Left renal pelvis (tissue), 4 donors: ENCODE measurements at regions not wholly inside any gene's neighbourhood (a gene's known extent, or its start where the extent isn't known, plus 50 kb on each side); places are given as distances from the start of the nearest gene placed in this dataset.
A peak's percentile ranks its signal among the peaks of the same experiment; 100 is the strongest.
"Not testable (repeated sequence)": the region's sequence is repeated elsewhere in the genome, so short reads cannot be mapped to it uniquely, and the experiment has no call there.

Experiments used
- DNase-seq, 4 donors: peaks; one replicate each; pipeline ENCODE4 v3.0.0-alpha.2; 2013; ENCODE audit warnings: low read depth in 4 of 4, low spot score in 3 of 4

- DNase-seq = no peak
These were observed 158.9 kb downstream of the LY86 start for GRCh38 chr6:6747371-6747770.

- DNase-seq = no peak
These were observed 159.5 kb downstream of the LY86 start for GRCh38 chr6:6748001-6748400.

- DNase-seq = no peak
These were observed 161.4 kb downstream of the LY86 start for GRCh38 chr6:6749702-6750491.

- DNase-seq = no peak
These were observed 162.2 kb downstream of the LY86 start for GRCh38 chr6:6750594-6751265.

DNA sequence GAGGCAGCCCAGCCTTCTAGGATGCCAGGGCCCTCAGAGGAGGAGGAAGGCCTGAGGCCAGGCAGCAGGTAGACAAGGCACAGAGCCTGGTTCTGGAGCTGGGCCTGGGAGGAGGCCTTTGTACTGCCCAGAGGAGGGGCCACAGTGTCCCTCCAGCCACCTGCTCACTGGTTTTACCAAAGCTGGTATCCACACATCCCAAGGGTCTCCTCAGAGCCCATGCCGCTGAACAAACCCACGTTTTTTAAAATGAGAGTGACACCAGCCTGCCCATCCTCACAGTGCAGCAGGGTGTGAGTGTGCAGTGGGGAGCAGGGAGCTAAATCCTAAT is 162.7 kb downstream of the LY86 start:
- DNase-seq = no peak

DNA sequence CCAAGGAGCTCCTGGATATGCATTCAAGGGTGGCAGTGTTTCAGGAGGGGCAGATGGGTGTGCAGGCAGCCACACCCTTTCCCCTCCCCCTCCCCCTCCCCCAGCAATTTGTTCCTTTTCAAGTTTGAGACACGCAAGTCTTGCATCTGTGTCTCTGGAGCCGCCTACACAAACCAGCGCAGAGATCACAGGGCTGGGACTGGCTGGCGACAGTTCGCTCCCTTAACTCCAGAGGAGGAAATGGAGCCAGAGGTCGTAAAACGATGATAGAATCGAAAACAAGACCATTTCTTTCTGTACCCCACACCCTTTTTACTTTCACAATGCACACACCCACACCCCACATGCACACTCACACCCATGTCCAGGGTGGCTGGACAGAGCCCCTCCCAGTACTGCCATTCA is 163.1 kb downstream of the LY86 start:
- no peak for DNase-seq

DNA sequence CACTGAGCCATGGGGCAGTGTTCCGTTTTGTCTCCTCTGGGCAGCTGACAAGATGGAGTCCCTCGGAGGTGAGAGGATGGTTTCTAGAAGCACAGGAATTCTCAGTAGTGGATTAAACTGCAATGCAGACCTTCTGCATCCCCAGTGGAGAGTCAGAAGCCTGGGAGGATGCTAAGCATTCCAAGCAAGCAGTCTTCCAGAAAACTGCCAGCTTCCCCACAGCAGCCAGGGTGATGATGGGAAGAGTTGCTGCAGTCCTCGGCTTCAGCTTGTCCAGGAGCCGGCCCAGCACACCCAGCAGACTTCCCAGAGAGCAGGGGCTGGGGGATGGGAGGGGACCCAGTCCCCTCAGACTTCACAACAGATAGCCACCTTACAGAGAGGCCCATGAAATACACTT is 163.6 kb downstream of the LY86 start:
- DNase-seq = peak in 1 of 4 donors; percentile 42

- no peak for DNase-seq
These were observed 164.8 kb downstream of the LY86 start for GRCh38 chr6:6753301-6753700.

GRCh38 chr6:6756526-6756925 is 168.0 kb downstream of the LY86 start:
- no peak for DNase-seq

GRCh38 chr6:6758546-6758914 is 170.0 kb downstream of the LY86 start:
- no peak for DNase-seq

DNA sequence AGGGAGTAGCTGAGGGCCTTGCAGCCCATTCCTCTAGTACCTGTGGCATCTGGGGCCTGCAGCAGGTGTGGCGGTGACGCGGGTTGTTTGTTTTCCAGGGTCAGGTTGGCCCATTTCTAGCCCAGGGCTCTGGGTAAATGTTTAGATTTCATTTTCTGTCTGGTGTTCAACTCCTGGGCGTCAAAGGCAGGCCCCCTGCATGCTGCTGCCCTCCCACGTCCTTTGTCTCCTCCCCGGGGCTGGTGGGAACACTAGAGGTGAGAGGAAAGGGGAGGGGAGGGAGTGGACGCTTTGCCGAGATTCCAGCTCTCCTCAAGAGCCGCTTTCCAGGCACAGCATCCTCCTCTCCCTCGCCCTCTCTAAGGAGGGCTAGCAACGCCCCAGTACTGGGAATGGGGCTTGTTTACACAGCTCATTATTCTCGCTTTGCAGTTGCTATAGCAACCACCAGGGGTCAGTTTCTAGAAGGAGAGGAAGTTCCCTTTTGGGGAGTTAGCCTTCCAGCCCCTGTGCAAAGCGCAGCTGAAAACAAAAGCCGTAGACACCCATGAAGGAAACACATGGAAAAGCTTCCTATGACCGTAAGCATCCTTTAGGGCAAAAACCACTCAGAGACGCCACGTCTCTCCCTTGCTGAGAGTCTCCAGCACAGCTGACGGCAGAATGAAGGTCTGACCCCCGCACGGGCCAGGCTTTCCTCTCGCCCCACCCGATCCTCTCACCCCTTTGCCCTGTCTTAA is 170.6 kb downstream of the LY86 start:
- DNase-seq = peak in 2 of 4 donors; percentile 68

DNA sequence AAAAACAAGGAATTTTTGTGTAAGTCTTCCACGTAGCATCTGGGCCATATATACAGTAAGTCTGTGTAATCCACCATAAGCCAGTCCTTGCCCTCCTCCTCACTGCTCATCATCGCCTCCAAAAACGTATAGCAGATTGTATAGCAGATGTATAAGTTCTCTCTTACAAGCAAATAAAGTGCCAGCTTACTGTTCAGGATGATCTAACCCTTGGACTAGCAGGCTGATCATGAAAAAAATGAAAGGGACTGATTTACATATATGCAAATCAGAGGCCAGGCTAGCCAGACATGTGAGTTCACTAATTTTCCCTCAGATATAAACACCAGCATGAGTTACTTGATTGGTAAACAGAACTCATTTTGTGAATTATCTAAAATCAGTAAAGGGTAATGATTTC is 171.5 kb downstream of the LY86 start:
- DNase-seq = no peak

DNA sequence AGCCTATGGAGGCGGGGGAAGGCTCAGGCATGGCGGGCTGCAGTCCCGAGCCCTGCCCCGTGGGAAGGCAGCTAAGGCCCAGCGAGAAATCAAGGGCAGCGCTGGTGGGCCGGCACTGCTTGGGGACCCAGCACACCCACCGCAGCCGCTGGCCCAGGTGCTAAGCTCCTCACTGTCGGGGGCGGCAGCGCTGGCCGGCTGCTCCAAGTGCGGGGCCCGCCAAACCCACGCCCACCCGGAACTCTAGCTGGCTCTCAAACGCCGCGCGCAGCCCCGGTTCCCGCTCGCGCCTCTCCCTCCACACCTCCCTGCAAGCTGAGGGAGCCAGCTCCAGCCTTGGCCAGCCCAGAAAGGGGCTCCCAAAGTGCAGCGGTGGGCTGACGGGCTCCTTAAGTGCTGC is 174.0 kb downstream of the LY86 start:
- not testable (repeated sequence) for DNase-seq

DNA sequence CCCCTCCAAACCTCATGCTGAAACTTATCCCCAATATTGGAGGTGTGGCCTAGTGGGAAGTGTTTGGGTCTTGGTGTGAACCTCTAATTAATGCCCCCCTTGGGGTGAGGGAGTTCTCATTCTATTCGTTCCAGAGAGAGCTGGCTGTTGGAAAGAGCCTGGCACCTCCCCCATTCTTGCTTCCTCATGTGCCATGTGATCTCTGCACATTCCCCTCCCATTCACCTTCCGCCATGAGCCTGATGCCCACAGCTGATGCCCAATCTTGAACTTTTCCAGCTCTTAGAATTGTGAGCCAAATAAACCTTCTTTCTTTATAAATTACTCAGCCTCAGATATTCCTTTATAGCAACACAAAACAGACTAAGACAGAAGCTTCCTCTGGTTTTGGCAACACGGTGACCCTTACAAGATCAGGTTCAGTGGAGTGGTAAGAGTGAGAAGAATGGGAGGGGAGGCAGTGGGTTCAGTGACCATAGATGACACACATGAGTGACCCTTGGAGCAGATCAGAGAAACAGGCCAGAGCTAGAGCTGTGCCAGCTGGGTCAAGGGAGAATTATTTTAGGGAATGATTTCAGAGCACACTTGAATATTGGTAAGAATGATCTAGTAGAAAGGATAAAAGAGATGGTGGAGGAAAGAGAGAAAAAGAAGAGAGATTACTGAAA is 176.4 kb downstream of the LY86 start:
- DNase-seq = no peak

- DNase-seq = no peak
These were observed 177.8 kb downstream of the LY86 start for GRCh38 chr6:6766230-6766905.

DNA sequence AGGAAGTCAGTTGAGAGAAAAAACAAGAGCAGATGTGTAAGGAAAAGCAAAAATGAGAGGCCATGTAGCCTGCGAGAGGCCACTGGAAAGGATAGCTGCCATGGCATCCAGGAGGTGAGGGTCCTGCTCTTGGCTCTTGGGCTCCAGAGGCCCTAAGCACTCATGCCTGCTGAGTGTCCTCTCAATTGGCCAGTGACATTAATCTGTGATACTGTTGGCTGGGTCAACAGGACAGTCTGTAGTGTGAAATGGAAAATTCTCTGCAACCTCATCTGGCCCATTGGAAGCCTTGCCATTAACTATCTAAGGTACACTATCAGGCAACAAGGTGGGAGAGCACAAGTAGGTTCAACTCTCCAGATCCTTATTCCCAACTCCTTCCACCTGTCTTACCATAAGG is 180.9 kb downstream of the LY86 start:
- no peak for DNase-seq

- no peak for DNase-seq
These were observed 182.9 kb downstream of the LY86 start for GRCh38 chr6:6771224-6771945.

DNA sequence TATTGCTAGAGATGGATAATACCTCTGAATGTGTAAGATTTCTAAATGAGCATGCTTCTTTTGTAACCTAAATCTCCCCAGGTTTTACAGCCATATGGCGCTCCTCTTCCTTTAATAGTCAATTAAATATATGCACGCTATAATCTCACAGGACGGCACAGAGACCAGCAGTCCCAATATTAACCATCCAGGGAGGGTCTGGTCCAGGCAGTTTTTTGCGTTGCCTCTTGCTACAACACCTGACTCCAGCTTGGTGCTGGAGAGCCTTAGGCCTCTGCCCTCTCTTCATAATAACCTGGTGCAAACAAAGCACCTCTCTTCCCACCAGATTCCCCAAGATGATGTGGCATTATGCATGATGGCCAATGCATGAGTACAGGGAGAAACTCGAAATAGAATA is 183.4 kb downstream of the LY86 start:
- no peak for DNase-seq

- DNase-seq = no peak
These were observed 184.2 kb downstream of the LY86 start for GRCh38 chr6:6772751-6773150.

GRCh38 chr6:6775074-6775473 is 186.6 kb downstream of the LY86 start:
- DNase-seq = no peak
